ENCODE measurements at regions not wholly inside any gene's neighbourhood (a gene's known extent, or its start where the extent isn't known, plus 50 kb on each side); places are given as distances from the start of the nearest gene placed in this dataset.

- DNase-seq = no peak
These were observed 328.2 kb upstream of the NR3C2 start for GRCh38 chr4:148770377-148770776.

GRCh38 chr4:148764720-148765119 lies 322.5 kb upstream of the NR3C2 start:
- no peak overlapping the region for H3K4me3 Mint-ChIP-seq
- no peaks in the 10 kb centered on the region for H3K4me1 Mint-ChIP-seq (ENCODE audit: low read depth)
- no peak for DNase-seq
- H3K27me3 Mint-ChIP-seq (ENCODE audit: insufficient read depth) = no peaks in the 10 kb centered on the region
- no peak overlapping the region for H3K27ac Mint-ChIP-seq
- peaks cover 24% of the 10 kb centered on the region for H3K9me3 Mint-ChIP-seq
- TF ChIP-seq, protein P1, sequence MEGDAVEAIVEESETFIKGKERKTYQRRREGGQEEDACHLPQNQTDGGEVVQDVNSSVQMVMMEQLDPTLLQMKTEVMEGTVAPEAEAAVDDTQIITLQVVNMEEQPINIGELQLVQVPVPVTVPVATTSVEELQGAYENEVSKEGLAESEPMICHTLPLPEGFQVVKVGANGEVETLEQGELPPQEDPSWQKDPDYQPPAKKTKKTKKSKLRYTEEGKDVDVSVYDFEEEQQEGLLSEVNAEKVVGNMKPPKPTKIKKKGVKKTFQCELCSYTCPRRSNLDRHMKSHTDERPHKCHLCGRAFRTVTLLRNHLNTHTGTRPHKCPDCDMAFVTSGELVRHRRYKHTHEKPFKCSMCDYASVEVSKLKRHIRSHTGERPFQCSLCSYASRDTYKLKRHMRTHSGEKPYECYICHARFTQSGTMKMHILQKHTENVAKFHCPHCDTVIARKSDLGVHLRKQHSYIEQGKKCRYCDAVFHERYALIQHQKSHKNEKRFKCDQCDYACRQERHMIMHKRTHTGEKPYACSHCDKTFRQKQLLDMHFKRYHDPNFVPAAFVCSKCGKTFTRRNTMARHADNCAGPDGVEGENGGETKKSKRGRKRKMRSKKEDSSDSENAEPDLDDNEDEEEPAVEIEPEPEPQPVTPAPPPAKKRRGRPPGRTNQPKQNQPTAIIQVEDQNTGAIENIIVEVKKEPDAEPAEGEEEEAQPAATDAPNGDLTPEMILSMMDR (IDR thresholded peaks at IDR 0.05) = no peak
- H3K36me3 Mint-ChIP-seq (ENCODE audit: low read depth) = no peaks in the 10 kb centered on the region

More at GRCh38 chr4:148770377-148770776, 328.2 kb upstream of the NR3C2 start:
- no peaks in the 10 kb centered on the region for H3K36me3 Mint-ChIP-seq (ENCODE audit: low read depth)
- H3K4me3 Mint-ChIP-seq = no peak overlapping the region
- no peaks in the 10 kb centered on the region for H3K4me1 Mint-ChIP-seq (ENCODE audit: low read depth)
- H3K9me3 Mint-ChIP-seq = peaks cover 13% of the 10 kb centered on the region; the same call in 1 of the 2 replicates
- H3K27ac Mint-ChIP-seq = no peak overlapping the region
- TF ChIP-seq, protein P1 (IDR thresholded peaks at IDR 0.05) = no peak
- H3K27me3 Mint-ChIP-seq (ENCODE audit: insufficient read depth) = no peaks in the 10 kb centered on the region

- Mint-ChIP-seq H3K36me3 (ENCODE audit: low read depth) (no peaks in the 10 kb centered on the region; the same call in 1 of the 2 replicates), H3K9me3 (peaks cover 60% of the 10 kb centered on the region), H3K4me1 (ENCODE audit: low read depth) (no peaks in the 10 kb centered on the region), H3K4me3 (no peak overlapping the region), H3K27ac (no peak overlapping the region), H3K27me3 (ENCODE audit: insufficient read depth) (no peaks in the 10 kb centered on the region; the same call in 1 of the 2 replicates)
- TF ChIP-seq, protein P1 (IDR thresholded peaks at IDR 0.05) = no peak
- no peak for DNase-seq
These were observed 315.0 kb upstream of the NR3C2 start for GRCh38 chr4:148757171-148757570.

- Mint-ChIP-seq H3K9me3 (peaks cover 31% of the 10 kb centered on the region), H3K27ac (no peak overlapping the region), H3K4me1 (ENCODE audit: low read depth) (no peaks in the 10 kb centered on the region), H3K36me3 (ENCODE audit: low read depth) (no peaks in the 10 kb centered on the region), H3K27me3 (ENCODE audit: insufficient read depth) (no peaks in the 10 kb centered on the region), H3K4me3 (no peak overlapping the region)
- DNase-seq = no peak
- TF ChIP-seq, protein P1 (IDR thresholded peaks at IDR 0.05) = no peak
These were observed 307.2 kb upstream of the NR3C2 start for GRCh38 chr4:148749403-148749802.

GRCh38 chr4:148747721-148748268 lies 305.6 kb upstream of the NR3C2 start:
- Mint-ChIP-seq H3K27ac (no peak overlapping the region), H3K27me3 (ENCODE audit: insufficient read depth) (no peaks in the 10 kb centered on the region), H3K36me3 (ENCODE audit: low read depth) (no peaks in the 10 kb centered on the region), H3K4me3 (no peak overlapping the region), H3K9me3 (peaks cover 19% of the 10 kb centered on the region), H3K4me1 (ENCODE audit: low read depth) (no peaks in the 10 kb centered on the region)
- TF ChIP-seq, protein P1 (IDR thresholded peaks at IDR 0.05) = no peak
- DNase-seq = no peak
